HL-60 (cell line): ENCODE measurements at regions not wholly inside any gene's neighbourhood (a gene's known extent, or its start where the extent isn't known, plus 50 kb on each side); places are given as distances from the start of the nearest gene placed in this dataset.

ENCODE experiments used
- CTCF ChIP-seq: IDR thresholded peaks from one replicate; pipeline ENCODE4 v1.5.1; 2011; ENCODE audit warnings: low read length, control low read depth, inconsistent platforms; ENCODE audit not compliant: insufficient read depth
- GABPA ChIP-seq: IDR thresholded peaks from 2 replicates; pipeline ENCODE4 v1.6.1; 2012; ENCODE audit warnings: low read depth
- POLR2AphosphoS5 ChIP-seq: IDR thresholded peaks from 2 replicates; pipeline ENCODE4 v1.6.1; 2012; ENCODE audit warnings: low read depth
- REST ChIP-seq: IDR thresholded peaks from 2 replicates; pipeline ENCODE4 v1.6.1; 2012; ENCODE audit warnings: low read depth; ENCODE audit not compliant: insufficient replicate concordance
- SPI1 ChIP-seq: IDR thresholded peaks from 2 replicates; pipeline ENCODE4 v1.6.1; 2012; ENCODE audit warnings: low read depth, mild to moderate bottlenecking, borderline replicate concordance

GRCh38 chr4:13794819-13795565, 167.5 kb upstream of the BOD1L1 start:
- TF ChIP-seq CTCF (no peak), GABPA (no peak), POLR2AphosphoS5 (no peak), SPI1 (no peak), REST (no peak)
